LHCN-M2 (cell line): ENCODE measurements at regions not wholly inside any gene's neighbourhood (a gene's known extent, or its start where the extent isn't known, plus 50 kb on each side); places are given as distances from the start of the nearest gene placed in this dataset.

Source experiments
- DNase-seq: peaks from one replicate; pipeline ENCODE4 v3.0.0-alpha.2; 2012; ENCODE audit warnings: low read depth

- DNase-seq, result no peak
Observed at GRCh38 chr4:11715753-11716521, 287.2 kb upstream of the HS3ST1 start.

- DNase-seq, result peak; percentile 71
Observed at GRCh38 chr4:11710453-11711093, 281.9 kb upstream of the HS3ST1 start.

- DNase-seq, result peak; percentile 18
Observed at GRCh38 chr4:11704186-11704830, 275.6 kb upstream of the HS3ST1 start.

DNA sequence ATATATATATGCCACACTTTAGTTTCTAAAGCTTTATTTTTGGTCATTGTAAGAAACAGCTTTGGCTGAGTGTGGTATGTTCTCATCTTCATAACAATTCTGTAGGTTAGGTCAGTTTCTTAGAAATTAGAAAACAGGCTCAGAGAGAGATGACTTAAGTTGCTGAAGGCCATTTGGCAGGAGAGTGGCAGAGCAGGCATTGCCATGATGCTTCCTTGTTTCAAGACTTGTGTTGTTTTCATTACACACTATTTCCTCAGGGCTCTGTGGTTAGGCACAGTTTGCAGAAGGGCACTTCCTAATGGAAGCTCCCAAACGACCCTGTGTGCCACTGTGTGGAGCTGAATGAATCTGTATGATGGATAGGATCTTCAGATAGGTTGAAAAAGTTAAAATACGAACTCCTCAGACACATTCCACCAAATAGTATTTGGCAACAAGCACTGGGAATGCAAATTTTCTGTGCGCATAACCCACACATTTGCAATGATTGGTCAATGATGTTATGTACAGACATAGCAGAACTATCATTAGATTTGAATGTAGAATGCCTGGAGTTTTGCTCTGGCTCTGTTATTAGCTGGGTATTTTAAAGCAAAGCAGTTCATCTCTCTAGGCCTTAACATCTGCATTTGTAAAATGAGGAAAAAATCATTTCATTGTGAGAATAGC lies 274.3 kb upstream of the HS3ST1 start:
- no peak for DNase-seq

GRCh38 chr4:11701966-11702725 lies 273.5 kb upstream of the HS3ST1 start:
- no peak for DNase-seq

- DNase-seq, result peak; percentile 87
Observed at GRCh38 chr4:11700751-11701226, 272.1 kb upstream of the HS3ST1 start.

GRCh38 chr4:11698846-11699590 lies 270.3 kb upstream of the HS3ST1 start:
- peak; percentile 91 for DNase-seq

DNA sequence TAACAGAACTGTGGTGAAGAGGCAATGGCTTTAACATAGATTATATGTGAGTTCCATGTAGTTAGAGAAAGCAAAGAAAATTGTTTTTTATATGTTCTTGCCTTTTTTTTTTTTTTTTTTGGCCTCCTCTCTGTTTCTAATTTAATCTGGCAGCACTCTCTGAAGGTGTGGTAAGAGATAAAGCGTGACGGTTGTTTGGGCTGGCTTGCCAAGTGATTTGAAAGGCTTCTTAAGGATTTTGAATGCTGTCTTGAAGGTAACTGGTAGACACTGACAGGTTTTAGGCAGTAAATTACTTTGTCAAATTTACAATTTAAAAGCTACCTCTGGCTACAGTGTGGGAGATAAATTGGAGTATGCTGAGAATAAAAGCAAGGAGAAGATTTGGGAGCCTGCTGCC lies 269.3 kb upstream of the HS3ST1 start:
- no peak for DNase-seq

- DNase-seq, result no peak
Observed at GRCh38 chr4:11693693-11694092, 265.0 kb upstream of the HS3ST1 start.

GRCh38 chr4:11691236-11691635 lies 262.5 kb upstream of the HS3ST1 start:
- DNase-seq, result no peak

- DNase-seq, result no peak
Observed at GRCh38 chr4:11687727-11688126, 259.0 kb upstream of the HS3ST1 start.

GRCh38 chr4:11685481-11685880 lies 256.8 kb upstream of the HS3ST1 start:
- DNase-seq, result peak; percentile 79

GRCh38 chr4:11675051-11675800 lies 246.5 kb upstream of the HS3ST1 start:
- DNase-seq, result peak; percentile 86

DNA sequence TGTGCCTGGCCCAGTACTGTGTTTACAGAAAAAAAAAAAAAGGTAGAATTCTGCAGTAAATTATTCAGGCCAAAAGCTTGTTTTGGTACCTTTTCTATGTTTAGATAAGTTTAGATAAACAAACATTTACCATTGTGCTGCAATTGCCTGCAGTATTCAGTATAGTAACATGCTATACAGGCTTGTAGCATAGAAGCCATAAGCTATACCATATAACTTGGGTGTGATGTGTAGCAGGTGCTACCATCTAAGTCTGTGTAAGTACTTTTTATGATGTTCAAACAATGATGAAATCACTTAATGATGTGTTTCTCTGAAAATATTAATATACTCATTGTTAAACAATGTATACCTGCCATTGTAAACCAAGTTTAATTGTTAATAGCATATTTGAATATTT lies 241.6 kb upstream of the HS3ST1 start:
- no peak for DNase-seq

DNA sequence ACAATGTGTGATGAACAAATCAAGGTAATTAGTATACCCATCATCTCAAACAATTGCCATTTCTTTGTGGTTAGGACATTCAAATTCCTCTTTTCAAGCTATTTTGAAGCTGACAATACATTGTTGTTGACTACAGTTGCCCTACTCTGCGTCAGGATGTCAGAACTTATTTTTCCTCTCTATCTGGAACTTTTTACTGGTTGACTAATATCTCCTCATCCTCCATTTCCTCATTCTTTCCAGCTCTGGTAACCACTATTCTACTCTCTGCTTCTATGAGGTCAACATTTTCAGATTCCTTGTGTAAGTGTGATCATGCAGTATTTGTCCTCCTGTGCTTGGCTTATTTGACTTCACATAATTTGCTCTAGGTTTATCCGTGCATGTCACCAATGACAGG lies 240.5 kb upstream of the HS3ST1 start:
- no peak for DNase-seq

DNA sequence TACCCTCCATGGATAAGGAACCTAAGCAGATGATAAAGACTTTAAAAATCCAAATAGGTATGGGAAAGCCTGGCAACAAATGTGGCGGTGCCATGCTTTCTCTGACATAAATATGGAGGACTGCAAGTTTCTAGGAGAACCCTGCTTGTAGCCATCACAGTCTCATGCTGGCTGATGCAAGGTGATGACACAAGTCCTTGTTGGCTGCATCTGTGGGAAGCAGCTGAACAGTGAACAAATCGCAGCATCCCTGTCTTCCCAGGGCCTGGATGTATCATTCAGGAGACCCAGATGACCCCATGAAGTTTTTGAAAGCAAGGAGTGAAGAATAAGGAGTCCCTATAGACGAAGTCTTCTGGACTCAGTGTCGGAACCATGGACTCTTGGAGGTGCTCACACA lies 234.4 kb upstream of the HS3ST1 start:
- no peak for DNase-seq

GRCh38 chr4:11650801-11651596 lies 222.3 kb upstream of the HS3ST1 start:
- DNase-seq, result peak; percentile 27

GRCh38 chr4:11647433-11647832 lies 218.7 kb upstream of the HS3ST1 start:
- DNase-seq, result no peak

DNA sequence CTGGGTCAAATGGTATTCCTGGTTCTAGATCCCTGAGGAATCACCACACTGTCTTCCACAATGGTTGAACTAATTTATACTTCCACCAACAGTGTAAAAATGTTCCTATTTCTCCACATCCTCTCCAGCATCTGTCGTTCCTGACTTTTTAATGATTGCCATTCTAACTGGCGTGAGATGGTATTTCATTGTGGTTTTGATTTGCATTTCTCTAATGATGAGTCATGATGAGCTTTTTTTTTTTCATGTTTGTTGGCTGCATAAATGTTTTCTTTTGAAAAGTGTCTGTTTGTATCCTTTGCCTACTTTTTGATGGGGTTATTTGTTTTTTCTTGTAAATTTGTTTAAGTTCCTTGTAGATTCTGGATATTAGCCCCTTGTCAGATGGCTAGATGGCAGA lies 214.4 kb upstream of the HS3ST1 start:
- DNase-seq, result peak; percentile 82
